ENCODE measurements at regions not wholly inside any gene's neighbourhood (a gene's known extent, or its start where the extent isn't known, plus 50 kb on each side); places are given as distances from the start of the nearest gene placed in this dataset.

DNA sequence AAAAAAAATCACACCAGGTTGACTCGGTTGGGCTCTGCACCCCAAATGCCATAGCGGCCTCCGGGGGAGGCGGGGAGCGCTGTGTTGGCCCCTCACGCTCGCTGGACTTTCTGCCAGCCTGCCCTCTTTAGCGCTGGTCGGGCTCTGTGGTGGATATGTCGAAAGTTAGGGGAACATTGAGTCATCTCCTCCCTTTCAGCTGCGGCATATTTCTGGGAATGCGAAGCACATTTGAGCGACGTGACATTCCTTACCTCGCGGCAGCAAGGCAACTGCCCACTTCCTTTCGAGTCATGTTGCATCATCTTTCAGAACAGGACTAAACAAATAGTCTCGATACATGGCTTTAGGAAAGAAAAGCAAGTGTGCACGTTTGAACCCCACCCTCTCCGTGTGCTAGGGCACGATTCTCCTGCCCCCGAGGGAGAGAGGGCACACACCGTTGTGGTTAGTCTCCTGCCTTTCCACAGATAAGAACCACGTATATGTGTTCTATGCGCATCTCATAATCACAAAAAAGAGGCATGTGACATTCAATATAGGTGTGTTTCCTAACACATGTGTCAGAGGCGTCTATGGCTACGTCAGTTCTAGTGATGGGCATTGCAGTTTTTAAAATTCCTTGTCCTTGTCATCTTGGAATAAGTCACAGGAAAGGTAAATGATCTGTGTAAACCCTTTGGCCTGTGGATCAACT lies 105.9 kb upstream of the SLC45A1 start (continued):
- TF ChIP-seq SRSF4 (IDR thresholded peaks at IDR 0.05; ENCODE audit: low read depth, low read length, poor library complexity, severe bottlenecking) = no peak
- peak; percentile 96 for TF ChIP-seq HMG20A (CRISPR knock-in tag; IDR thresholded peaks at IDR 0.05; ENCODE audit: borderline replicate concordance)
- TF ChIP-seq YEATS2 (CRISPR knock-in tag; IDR thresholded peaks at IDR 0.05; ENCODE audit: borderline replicate concordance) = peak; percentile 75; the same call in 1 of the 2 replicates
- no peak for TF ChIP-seq ZNF256 (CRISPR knock-in tag; conservative IDR thresholded peaks at IDR 0.05)
- TF ChIP-seq, protein P1, sequence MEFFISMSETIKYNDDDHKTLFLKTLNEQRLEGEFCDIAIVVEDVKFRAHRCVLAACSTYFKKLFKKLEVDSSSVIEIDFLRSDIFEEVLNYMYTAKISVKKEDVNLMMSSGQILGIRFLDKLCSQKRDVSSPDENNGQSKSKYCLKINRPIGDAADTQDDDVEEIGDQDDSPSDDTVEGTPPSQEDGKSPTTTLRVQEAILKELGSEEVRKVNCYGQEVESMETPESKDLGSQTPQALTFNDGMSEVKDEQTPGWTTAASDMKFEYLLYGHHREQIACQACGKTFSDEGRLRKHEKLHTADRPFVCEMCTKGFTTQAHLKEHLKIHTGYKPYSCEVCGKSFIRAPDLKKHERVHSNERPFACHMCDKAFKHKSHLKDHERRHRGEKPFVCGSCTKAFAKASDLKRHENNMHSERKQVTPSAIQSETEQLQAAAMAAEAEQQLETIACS (CRISPR knock-in tag; IDR thresholded peaks at IDR 0.05) = no peak
- 0 out of 2 replicates have a peak, but pooled peaks have one; percentile 51 for TF ChIP-seq SMYD3 (CRISPR knock-in tag; IDR thresholded peaks at IDR 0.05)
- TF ChIP-seq, protein P2, sequence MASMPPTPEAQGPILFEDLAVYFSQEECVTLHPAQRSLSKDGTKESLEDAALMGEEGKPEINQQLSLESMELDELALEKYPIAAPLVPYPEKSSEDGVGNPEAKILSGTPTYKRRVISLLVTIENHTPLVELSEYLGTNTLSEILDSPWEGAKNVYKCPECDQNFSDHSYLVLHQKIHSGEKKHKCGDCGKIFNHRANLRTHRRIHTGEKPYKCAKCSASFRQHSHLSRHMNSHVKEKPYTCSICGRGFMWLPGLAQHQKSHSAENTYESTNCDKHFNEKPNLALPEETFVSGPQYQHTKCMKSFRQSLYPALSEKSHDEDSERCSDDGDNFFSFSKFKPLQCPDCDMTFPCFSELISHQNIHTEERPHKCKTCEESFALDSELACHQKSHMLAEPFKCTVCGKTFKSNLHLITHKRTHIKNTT (CRISPR knock-in tag; IDR thresholded peaks at IDR 0.05) = no peak
- TF ChIP-seq, protein P3, sequence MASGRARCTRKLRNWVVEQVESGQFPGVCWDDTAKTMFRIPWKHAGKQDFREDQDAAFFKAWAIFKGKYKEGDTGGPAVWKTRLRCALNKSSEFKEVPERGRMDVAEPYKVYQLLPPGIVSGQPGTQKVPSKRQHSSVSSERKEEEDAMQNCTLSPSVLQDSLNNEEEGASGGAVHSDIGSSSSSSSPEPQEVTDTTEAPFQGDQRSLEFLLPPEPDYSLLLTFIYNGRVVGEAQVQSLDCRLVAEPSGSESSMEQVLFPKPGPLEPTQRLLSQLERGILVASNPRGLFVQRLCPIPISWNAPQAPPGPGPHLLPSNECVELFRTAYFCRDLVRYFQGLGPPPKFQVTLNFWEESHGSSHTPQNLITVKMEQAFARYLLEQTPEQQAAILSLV (CRISPR knock-in tag; IDR thresholded peaks at IDR 0.05; ENCODE audit: borderline replicate concordance) = peak; percentile 61; the same call in 1 of the 2 replicates
- TF ChIP-seq SMAD9 (CRISPR knock-in tag; IDR thresholded peaks at IDR 0.05) = no peak
- TF ChIP-seq, protein P4, sequence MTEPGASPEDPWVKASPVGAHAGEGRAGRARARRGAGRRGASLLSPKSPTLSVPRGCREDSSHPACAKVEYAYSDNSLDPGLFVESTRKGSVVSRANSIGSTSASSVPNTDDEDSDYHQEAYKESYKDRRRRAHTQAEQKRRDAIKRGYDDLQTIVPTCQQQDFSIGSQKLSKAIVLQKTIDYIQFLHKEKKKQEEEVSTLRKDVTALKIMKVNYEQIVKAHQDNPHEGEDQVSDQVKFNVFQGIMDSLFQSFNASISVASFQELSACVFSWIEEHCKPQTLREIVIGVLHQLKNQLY (CRISPR knock-in tag; IDR thresholded peaks at IDR 0.05) = peak; percentile 93
- TF ChIP-seq, protein P5, sequence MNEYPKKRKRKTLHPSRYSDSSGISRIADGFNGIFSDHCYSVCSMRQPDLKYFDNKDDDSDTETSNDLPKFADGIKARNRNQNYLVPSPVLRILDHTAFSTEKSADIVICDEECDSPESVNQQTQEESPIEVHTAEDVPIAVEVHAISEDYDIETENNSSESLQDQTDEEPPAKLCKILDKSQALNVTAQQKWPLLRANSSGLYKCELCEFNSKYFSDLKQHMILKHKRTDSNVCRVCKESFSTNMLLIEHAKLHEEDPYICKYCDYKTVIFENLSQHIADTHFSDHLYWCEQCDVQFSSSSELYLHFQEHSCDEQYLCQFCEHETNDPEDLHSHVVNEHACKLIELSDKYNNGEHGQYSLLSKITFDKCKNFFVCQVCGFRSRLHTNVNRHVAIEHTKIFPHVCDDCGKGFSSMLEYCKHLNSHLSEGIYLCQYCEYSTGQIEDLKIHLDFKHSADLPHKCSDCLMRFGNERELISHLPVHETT (CRISPR knock-in tag; conservative IDR thresholded peaks at IDR 0.05) = peak; percentile 69; the same call in 1 of the 2 replicates
- TF ChIP-seq PAF1 (CRISPR knock-in tag; IDR thresholded peaks at IDR 0.05) = no peak
- peak; percentile 54 for TF ChIP-seq CREB1 (IDR thresholded peaks at IDR 0.05)
- peak; percentile 94 for TF ChIP-seq CREB1 (CRISPR knock-in tag; IDR thresholded peaks at IDR 0.05)
- no peak for TF ChIP-seq REXO4 (CRISPR knock-in tag; IDR thresholded peaks at IDR 0.05; ENCODE audit: borderline replicate concordance)
- peak; percentile 20; the same call in 1 of the 2 replicates for TF ChIP-seq HES4 (CRISPR knock-in tag; IDR thresholded peaks at IDR 0.05; ENCODE audit: borderline replicate concordance)
- no peak for TF ChIP-seq NONO (IDR thresholded peaks at IDR 0.05)
- peak; percentile 79 for TF ChIP-seq NONO (CRISPR knock-in tag; conservative IDR thresholded peaks at IDR 0.05)
- peak; percentile 35 for TF ChIP-seq TBL1XR1 (IDR thresholded peaks at IDR 0.05; ENCODE audit: borderline replicate concordance, low read length, partially characterized antibody)
- no peak for TF ChIP-seq TEAD2 (CRISPR knock-in tag; IDR thresholded peaks at IDR 0.05)
- TF ChIP-seq PRPF4 (IDR thresholded peaks at IDR 0.05; ENCODE audit: low read depth, low read length, poor library complexity, severe bottlenecking) = no peak
- peak; percentile 100 for TF ChIP-seq ERF (CRISPR knock-in tag; IDR thresholded peaks at IDR 0.05)
- TF ChIP-seq ZMAT3 (CRISPR knock-in tag; conservative IDR thresholded peaks at IDR 0.05) = peak; percentile 92
- no peak for TF ChIP-seq ZNF235 (CRISPR knock-in tag; IDR thresholded peaks at IDR 0.05; ENCODE audit: borderline replicate concordance)
- TF ChIP-seq ZNF703 (CRISPR knock-in tag; IDR thresholded peaks at IDR 0.05; ENCODE audit: borderline replicate concordance) = no peak; the same call in 1 of the 2 replicates
- peak; percentile 62; the same call in 1 of the 2 replicates for TF ChIP-seq ZNF143 (CRISPR knock-in tag; IDR thresholded peaks at IDR 0.05)
